Gastrocnemius medialis (tissue), 4 donors: ENCODE measurements at regions not wholly inside any gene's neighbourhood (a gene's known extent, or its start where the extent isn't known, plus 50 kb on each side); places are given as distances from the start of the nearest gene placed in this dataset.

Experiments
- ATAC-seq, 2 donors: fragments of 150-250 bp; one replicate each; pipeline ENCODE4 v1.9.1; 2016
- DNase-seq, 2 donors: peaks; one replicate each; pipeline ENCODE4 v3.0.0-alpha.2; 2019
- H3K27ac ChIP-seq, 4 donors: fragments of 200-600 bp; sonication (generic); 1 replicate in 1 of 4; 2 replicates in 3 of 4; pipeline ENCODE4 v1.5.1; 2016 to 2018; ENCODE audit warnings: mild to moderate bottlenecking in 2 of 4, moderate library complexity in 1 of 4
- H3K27me3 ChIP-seq, 3 donors: fragments of 200-600 bp; sonication (generic) in 2 of 3; 1 replicate in 1 of 3; 2 replicates in 2 of 3; pipeline versions ENCODE4 v1.5.1 to v1.6.0; 2016 to 2019; ENCODE audit warnings: mild to moderate bottlenecking in 1 of 3, moderate library complexity in 1 of 3
- H3K36me3 ChIP-seq, 2 donors: fragments of 200-600 bp; sonication (generic) in 1 of 2; one replicate each; pipeline ENCODE4 v1.5.1; 2017 to 2018
- H3K4me1 ChIP-seq, 2 donors: fragments of 200-600 bp; sonication (generic) in 1 of 2; one replicate each; pipeline ENCODE4 v1.5.1; 2016 to 2017; ENCODE audit warnings: mild to moderate bottlenecking in 2 of 2
- H3K4me3 ChIP-seq, 4 donors: fragments of 200-600 bp; sonication (generic) in 3 of 4; 1 replicate in 1 of 4; 2 replicates in 3 of 4; pipeline ENCODE4 v1.5.1; 2016 to 2019; ENCODE audit warnings: mild to moderate bottlenecking in 2 of 4
- H3K9me3 ChIP-seq, 3 donors: fragments of 200-600 bp; sonication (generic) in 2 of 3; 1 replicate in 1 of 3; 2 replicates in 2 of 3; pipeline ENCODE4 v1.5.1; 2016 to 2019
- CTCF ChIP-seq, 5 experiments: fragments of 450-650 bp in 3 of 5; fragments of 200-600 bp in 2 of 5; sonication (generic) in 2 of 5; IDR thresholded peaks in 4 of 5; conservative IDR thresholded peaks in 1 of 5; 1 replicate in 4 of 5; 2 replicates in 1 of 5; pipeline ENCODE4 v1.5.1; 2016 to 2019; ENCODE audit warnings: antibody characterized with exemption in 5 of 5, mild to moderate bottlenecking in 3 of 5, moderate library complexity in 3 of 5
- POLR2A ChIP-seq, 2 donors: fragments of 450-650 bp; IDR thresholded peaks; one replicate each; pipeline ENCODE4 v1.6.1; 2017; ENCODE audit warnings: antibody characterized with exemption in 2 of 2, mild to moderate bottlenecking in 2 of 2, moderate library complexity in 2 of 2
- in situ Hi-C, 4 donors: fragments of 200-750 bp; cut with MboI; loops; one replicate each; pipeline versions ENCODE4 v1.15.0 to v1.8.0; 2017; ENCODE audit warnings: low sequenced_read_pairs in 4 of 4
- intact Hi-C: fragments of 100-400 bp; cut with DNase I; formaldehyde crosslinking; loops from one replicate; pipeline ENCODE4 v1.15.1; 2023; ENCODE audit warnings: low total_unique reads

GRCh38 chr3:35521196-35521595 is 118.1 kb upstream of the ARPP21 start:
- Histone ChIP-seq H3K27me3 (no peaks in the 10 kb centered on the region), H3K27ac (no peak overlapping the region), H3K4me3 (no peak overlapping the region), H3K9me3 (no peaks in the 10 kb centered on the region), H3K36me3 (no peaks in the 10 kb centered on the region), H3K4me1 (no peaks in the 10 kb centered on the region)
- ATAC-seq: no peak
- DNase-seq: no peak
- in situ Hi-C loops (no loop called here), intact Hi-C loops (no loop called here)
- TF ChIP-seq CTCF (IDR thresholded peaks at IDR 0.05 in 4 of 5, conservative IDR thresholded peaks at IDR 0.05 in 1 of 5) (no peak), POLR2A (IDR thresholded peaks at IDR 0.05) (no peak)

- Histone ChIP-seq H3K36me3 (no peaks in the 10 kb centered on the region), H3K4me3 (no peak overlapping the region), H3K4me1 (no peaks in the 10 kb centered on the region), H3K27me3 (no peaks in the 10 kb centered on the region), H3K9me3 (no peaks in the 10 kb centered on the region), H3K27ac (no peak overlapping the region)
- TF ChIP-seq CTCF (IDR thresholded peaks at IDR 0.05 in 4 of 5, conservative IDR thresholded peaks at IDR 0.05 in 1 of 5) (no peak), POLR2A (IDR thresholded peaks at IDR 0.05) (no peak)
- no peak for DNase-seq
- intact Hi-C loops: no loop called here
- no peak for ATAC-seq
- in situ Hi-C loops: no loop called here
These were observed 116.9 kb upstream of the ARPP21 start for GRCh38 chr3:35522450-35522849.

- intact Hi-C loops: no loop called here
- no peaks in the 10 kb centered on the region for H3K36me3 ChIP-seq
- H3K9me3 ChIP-seq: no peaks in the 10 kb centered on the region
- no peaks in the 10 kb centered on the region for H3K27me3 ChIP-seq
- TF ChIP-seq CTCF (IDR thresholded peaks at IDR 0.05 in 4 of 5, conservative IDR thresholded peaks at IDR 0.05 in 1 of 5) (no peak), POLR2A (IDR thresholded peaks at IDR 0.05) (no peak)
- DNase-seq (no peak), ATAC-seq (no peak)
- in situ Hi-C loops: no loop called here
- H3K4me1 ChIP-seq: no peaks in the 10 kb centered on the region
- H3K27ac ChIP-seq: no peak overlapping the region
- H3K4me3 ChIP-seq: no peak overlapping the region
These were observed 116.3 kb upstream of the ARPP21 start for GRCh38 chr3:35523074-35523473.

- DNase-seq (no peak), ATAC-seq (no peak)
- intact Hi-C loops: no loop called here
- H3K36me3 ChIP-seq: no peaks in the 10 kb centered on the region
- no peaks in the 10 kb centered on the region for H3K4me1 ChIP-seq
- no peak overlapping the region for H3K4me3 ChIP-seq
- H3K27ac ChIP-seq: no peak overlapping the region
- H3K9me3 ChIP-seq: no peaks in the 10 kb centered on the region
- no peak for TF ChIP-seq POLR2A (IDR thresholded peaks at IDR 0.05)
- no peak for TF ChIP-seq CTCF (IDR thresholded peaks at IDR 0.05 in 4 of 5, conservative IDR thresholded peaks at IDR 0.05 in 1 of 5)
- in situ Hi-C loops: no loop called here
- no peaks in the 10 kb centered on the region for H3K27me3 ChIP-seq
These were observed 115.5 kb upstream of the ARPP21 start for GRCh38 chr3:35523838-35524237.

GRCh38 chr3:35524856-35525255 is 114.5 kb upstream of the ARPP21 start:
- in situ Hi-C loops: no loop called here

More at GRCh38 chr3:35524856-35525255, 114.5 kb upstream of the ARPP21 start:
- intact Hi-C loops: no loop called here
- H3K9me3 ChIP-seq: no peaks in the 10 kb centered on the region
- no peaks in the 10 kb centered on the region for H3K27me3 ChIP-seq
- H3K27ac ChIP-seq: no peak overlapping the region
- no peak for TF ChIP-seq CTCF (IDR thresholded peaks at IDR 0.05 in 4 of 5, conservative IDR thresholded peaks at IDR 0.05 in 1 of 5)
- TF ChIP-seq POLR2A (IDR thresholded peaks at IDR 0.05): no peak
- H3K36me3 ChIP-seq: no peaks in the 10 kb centered on the region
- no peak for DNase-seq
- H3K4me3 ChIP-seq: no peak overlapping the region
- no peaks in the 10 kb centered on the region for H3K4me1 ChIP-seq
- no peak for ATAC-seq
